Mesothelial cell of epicardium (in vitro differentiated cells): ENCODE measurements at regions not wholly inside any gene's neighbourhood (a gene's known extent, or its start where the extent isn't known, plus 50 kb on each side); places are given as distances from the start of the nearest gene placed in this dataset.

Source experiments
- DNase-seq, 2 experiments: peaks; one replicate each; pipeline ENCODE4 v3.0.0; 2021; ENCODE audit warnings: low spot score in 2 of 2; ENCODE audit not compliant: unreplicated experiment in 2 of 2
- H3K27ac Mint-ChIP-seq: 2 replicates; pipeline ENCODE4 v1.8.0; 2021; ENCODE audit warnings: mixed read lengths
- H3K27me3 Mint-ChIP-seq: 2 replicates; pipeline ENCODE4 v1.8.0; 2021; ENCODE audit warnings: low read depth, mixed read lengths
- H3K36me3 Mint-ChIP-seq: 2 replicates; pipeline ENCODE4 v1.8.0; 2021; ENCODE audit warnings: mixed read lengths
- H3K4me1 Mint-ChIP-seq: 2 replicates; pipeline ENCODE4 v1.8.0; 2021; ENCODE audit warnings: mixed read lengths
- H3K4me3 Mint-ChIP-seq: 2 replicates; pipeline ENCODE4 v1.8.0; 2021; ENCODE audit warnings: mild to moderate bottlenecking, moderate library complexity, mixed read lengths
- H3K9me3 Mint-ChIP-seq: 2 replicates; pipeline ENCODE4 v1.8.0; 2021; ENCODE audit warnings: mixed read lengths
- TF ChIP-seq, protein P1 (sequence below): fragments of 200-600 bp; sonication (generic); IDR thresholded peaks from one replicate; pipeline ENCODE4 v1.5.0; 2021; ENCODE audit warnings: antibody characterized with exemption; ENCODE audit not compliant: unreplicated experiment

DNA sequence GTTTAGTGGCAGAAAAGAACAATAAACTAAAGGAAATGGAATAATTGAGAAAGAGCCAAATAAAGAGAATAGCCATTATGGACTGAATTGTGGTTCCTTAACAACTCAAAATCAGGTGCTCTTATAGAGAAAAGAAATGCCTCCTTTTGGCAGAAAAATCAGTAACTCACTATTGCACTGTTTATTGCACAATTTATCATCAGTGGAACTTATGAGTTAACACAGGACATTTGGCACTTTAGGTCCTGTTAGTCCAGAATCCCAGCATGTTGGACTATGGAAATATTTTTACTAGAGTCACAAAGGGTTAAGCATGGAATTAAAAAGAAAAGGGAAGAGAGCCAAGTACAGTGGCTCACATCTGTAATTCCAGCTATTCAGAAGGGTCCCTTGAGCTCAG, 53.8 kb upstream of the JMY start:
- no peaks in the 10 kb centered on the region for H3K27me3 Mint-ChIP-seq
- H3K4me3 Mint-ChIP-seq = no peak overlapping the region
- H3K36me3 Mint-ChIP-seq = no peaks in the 10 kb centered on the region
- no peak for DNase-seq
- no peaks in the 10 kb centered on the region for H3K9me3 Mint-ChIP-seq
- TF ChIP-seq, protein P1, sequence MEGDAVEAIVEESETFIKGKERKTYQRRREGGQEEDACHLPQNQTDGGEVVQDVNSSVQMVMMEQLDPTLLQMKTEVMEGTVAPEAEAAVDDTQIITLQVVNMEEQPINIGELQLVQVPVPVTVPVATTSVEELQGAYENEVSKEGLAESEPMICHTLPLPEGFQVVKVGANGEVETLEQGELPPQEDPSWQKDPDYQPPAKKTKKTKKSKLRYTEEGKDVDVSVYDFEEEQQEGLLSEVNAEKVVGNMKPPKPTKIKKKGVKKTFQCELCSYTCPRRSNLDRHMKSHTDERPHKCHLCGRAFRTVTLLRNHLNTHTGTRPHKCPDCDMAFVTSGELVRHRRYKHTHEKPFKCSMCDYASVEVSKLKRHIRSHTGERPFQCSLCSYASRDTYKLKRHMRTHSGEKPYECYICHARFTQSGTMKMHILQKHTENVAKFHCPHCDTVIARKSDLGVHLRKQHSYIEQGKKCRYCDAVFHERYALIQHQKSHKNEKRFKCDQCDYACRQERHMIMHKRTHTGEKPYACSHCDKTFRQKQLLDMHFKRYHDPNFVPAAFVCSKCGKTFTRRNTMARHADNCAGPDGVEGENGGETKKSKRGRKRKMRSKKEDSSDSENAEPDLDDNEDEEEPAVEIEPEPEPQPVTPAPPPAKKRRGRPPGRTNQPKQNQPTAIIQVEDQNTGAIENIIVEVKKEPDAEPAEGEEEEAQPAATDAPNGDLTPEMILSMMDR = no peak
- peak overlapping the region; percentile 48 for H3K27ac Mint-ChIP-seq
- H3K4me1 Mint-ChIP-seq = peaks cover 32% of the 10 kb centered on the region

GRCh38 chr5:79183011-79183410, 52.9 kb upstream of the JMY start:
- Mint-ChIP-seq H3K4me3 (no peak overlapping the region), H3K4me1 (peaks cover 32% of the 10 kb centered on the region), H3K36me3 (no peaks in the 10 kb centered on the region), H3K27me3 (no peaks in the 10 kb centered on the region), H3K9me3 (no peaks in the 10 kb centered on the region), H3K27ac (peak overlapping the region; percentile 76)
- DNase-seq = no peak
- TF ChIP-seq, protein P1 = no peak

DNA sequence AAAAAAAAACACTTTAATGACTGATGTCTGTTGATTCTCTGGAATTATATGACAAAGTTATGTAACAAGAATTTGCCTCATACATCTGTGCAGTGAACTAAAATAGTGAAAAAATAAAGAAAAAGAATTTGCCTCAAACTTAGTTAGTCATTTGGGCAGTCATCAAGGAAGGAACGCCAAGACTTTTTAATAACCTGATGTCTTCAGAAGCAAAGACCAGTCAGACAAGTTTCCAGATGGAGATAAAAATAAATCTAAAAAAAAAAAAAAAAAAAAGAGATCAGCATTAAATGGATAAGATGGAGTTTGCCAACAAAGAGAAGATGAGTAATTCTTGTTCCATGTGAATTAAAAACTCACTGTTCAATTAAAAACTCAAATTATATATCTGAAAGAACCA, 52.3 kb upstream of the JMY start:
- no peak for DNase-seq
- peaks cover 32% of the 10 kb centered on the region for H3K4me1 Mint-ChIP-seq
- no peaks in the 10 kb centered on the region for H3K36me3 Mint-ChIP-seq
- H3K27ac Mint-ChIP-seq = peak overlapping the region; percentile 80
- no peak overlapping the region for H3K4me3 Mint-ChIP-seq
- TF ChIP-seq, protein P1 = no peak
- no peaks in the 10 kb centered on the region for H3K27me3 Mint-ChIP-seq
- no peaks in the 10 kb centered on the region for H3K9me3 Mint-ChIP-seq

GRCh38 chr5:79186021-79186420, 49.9 kb upstream of the JMY start:
- H3K27ac Mint-ChIP-seq = no peak overlapping the region
- no peak for DNase-seq
- H3K4me3 Mint-ChIP-seq = no peak overlapping the region
- H3K27me3 Mint-ChIP-seq = no peaks in the 10 kb centered on the region
- H3K9me3 Mint-ChIP-seq = no peaks in the 10 kb centered on the region
- peaks cover 38% of the 10 kb centered on the region for H3K4me1 Mint-ChIP-seq
- no peaks in the 10 kb centered on the region for H3K36me3 Mint-ChIP-seq
- TF ChIP-seq, protein P1 = no peak
